ENCODE measurements at regions not wholly inside any gene's neighbourhood (a gene's known extent, or its start where the extent isn't known, plus 50 kb on each side); places are given as distances from the start of the nearest gene placed in this dataset.
"Not testable (repeated sequence)": the region's sequence is repeated elsewhere in the genome, so short reads cannot be mapped to it uniquely, and the experiment has no call there.

GRCh38 chr2:58715344-58715743 is 474.2 kb upstream of the FANCL start:
- intact Hi-C loops (cut with micrococcal nuclease): no loop called here

- intact Hi-C loops (cut with micrococcal nuclease): no loop called here
These were observed 473.1 kb upstream of the FANCL start for GRCh38 chr2:58714238-58714637.

- intact Hi-C loops (cut with micrococcal nuclease): no loop called here
These were observed 469.7 kb upstream of the FANCL start for GRCh38 chr2:58710795-58711279.

GRCh38 chr2:58709687-58710354 is 468.7 kb upstream of the FANCL start:
- intact Hi-C loops (cut with micrococcal nuclease): no loop called here

GRCh38 chr2:58709274-58709673 is 468.1 kb upstream of the FANCL start:
- intact Hi-C loops (cut with micrococcal nuclease): no loop called here

GRCh38 chr2:58708565-58708964 is 467.4 kb upstream of the FANCL start:
- intact Hi-C loops (cut with micrococcal nuclease): no loop called here

- intact Hi-C loops (cut with micrococcal nuclease): no loop called here
These were observed 461.3 kb upstream of the FANCL start for GRCh38 chr2:58702302-58702885.

- intact Hi-C loops (cut with micrococcal nuclease): no loop called here
These were observed 460.7 kb upstream of the FANCL start for GRCh38 chr2:58701688-58702301.

GRCh38 chr2:58700591-58700990 is 459.5 kb upstream of the FANCL start:
- intact Hi-C loops (cut with micrococcal nuclease): no loop called here

- intact Hi-C loops (cut with micrococcal nuclease): no loop called here
These were observed 458.3 kb upstream of the FANCL start for GRCh38 chr2:58699411-58699810.

- intact Hi-C loops (cut with micrococcal nuclease): no loop called here
These were observed 457.5 kb upstream of the FANCL start for GRCh38 chr2:58698620-58699019.

- intact Hi-C loops (cut with micrococcal nuclease): not testable (repeated sequence)
These were observed 453.0 kb upstream of the FANCL start for GRCh38 chr2:58694114-58694513.

- intact Hi-C loops (cut with micrococcal nuclease): not testable (repeated sequence)
These were observed 449.9 kb upstream of the FANCL start for GRCh38 chr2:58691041-58691440.

GRCh38 chr2:58688813-58689212 is 447.7 kb upstream of the FANCL start:
- intact Hi-C loops (cut with micrococcal nuclease): no loop called here

- intact Hi-C loops (cut with micrococcal nuclease): no loop called here
These were observed 445.7 kb upstream of the FANCL start for GRCh38 chr2:58686776-58687175.

- intact Hi-C loops (cut with micrococcal nuclease): loop anchor here (5.0 kb wide), 2 partner anchors 109 to 774 kb away; no protein-coding TSS in a partner anchor
These were observed 439.7 kb upstream of the FANCL start for GRCh38 chr2:58680755-58681310.

GRCh38 chr2:58677748-58678147 is 436.6 kb upstream of the FANCL start:
- intact Hi-C loops (cut with micrococcal nuclease): no loop called here

- intact Hi-C loops (cut with micrococcal nuclease): no loop called here
These were observed 430.6 kb upstream of the FANCL start for GRCh38 chr2:58671675-58672074.

- intact Hi-C loops (cut with micrococcal nuclease): no loop called here
These were observed 428.9 kb upstream of the FANCL start for GRCh38 chr2:58669998-58670397.

- intact Hi-C loops (cut with micrococcal nuclease): no loop called here
These were observed 426.1 kb upstream of the FANCL start for GRCh38 chr2:58667137-58667774.

- intact Hi-C loops (cut with micrococcal nuclease): no loop called here
These were observed 425.3 kb upstream of the FANCL start for GRCh38 chr2:58666323-58666970.

Data from T-helper 1 cell treated with Interleukin-12 subunit alpha and Interleukin-12 subunit beta and Interleukin-4 antibody, amounts not matched to agents 30 ng/mL and 1 ng/mL, for 36 hours (primary cell).